ENCODE measurements at regions not wholly inside any gene's neighbourhood (a gene's known extent, or its start where the extent isn't known, plus 50 kb on each side); places are given as distances from the start of the nearest gene placed in this dataset.
"Not testable (repeated sequence)": the region's sequence is repeated elsewhere in the genome, so short reads cannot be mapped to it uniquely, and the experiment has no call there.

GRCh38 chr2:60189006-60189405 lies 364.4 kb downstream of the BCL11A start:
- not testable (repeated sequence) for TF ChIP-seq CTCF (IDR thresholded peaks at IDR 0.05; ENCODE audit: low read depth, low read length); EZH2phosphoT487 (IDR thresholded peaks at IDR 0.05; ENCODE audit: low read depth)

Measured in OCI-LY3 (cell line).